IPS-15b (cell line): ENCODE measurements at regions not wholly inside any gene's neighbourhood (a gene's known extent, or its start where the extent isn't known, plus 50 kb on each side); places are given as distances from the start of the nearest gene placed in this dataset.
"Not testable (repeated sequence)": the region's sequence is repeated elsewhere in the genome, so short reads cannot be mapped to it uniquely, and the experiment has no call there.

Experiments used
- H3K27me3 ChIP-seq: one replicate; pipeline ENCODE4 v1.6.1; 2013; ENCODE audit warnings: low read length; ENCODE audit not compliant: control insufficient read depth, insufficient read depth
- H3K36me3 ChIP-seq: one replicate; pipeline ENCODE4 v1.6.1; 2013; ENCODE audit warnings: low read length; ENCODE audit not compliant: control insufficient read depth, insufficient read depth
- H3K4me1 ChIP-seq: one replicate; pipeline ENCODE4 v1.6.1; 2013; ENCODE audit warnings: mild to moderate bottlenecking, low read length; ENCODE audit not compliant: control insufficient read depth, insufficient read depth
- H3K4me3 ChIP-seq: one replicate; pipeline ENCODE4 v1.5.1; 2013; ENCODE audit warnings: low read depth, low read length
- H3K9ac ChIP-seq: one replicate; pipeline ENCODE4 v1.6.1; 2013; ENCODE audit warnings: low read depth, mild to moderate bottlenecking, low read length
- H3K9me3 ChIP-seq: one replicate; pipeline ENCODE4 v1.6.1; 2013; ENCODE audit warnings: mild to moderate bottlenecking, low read length; ENCODE audit not compliant: control insufficient read depth, insufficient read depth

GRCh38 chr10:6788231-6788630 is 208.2 kb upstream of the PRKCQ start:
- peaks cover 17% of the 10 kb centered on the region for H3K4me1 ChIP-seq
- H3K9ac ChIP-seq, result no peak overlapping the region
- peaks cover 26% of the 10 kb centered on the region for H3K36me3 ChIP-seq
- no peaks in the 10 kb centered on the region for H3K9me3 ChIP-seq
- H3K4me3 ChIP-seq, result no peak overlapping the region
- no peaks in the 10 kb centered on the region for H3K27me3 ChIP-seq

GRCh38 chr10:6787718-6788117 is 207.6 kb upstream of the PRKCQ start:
- Histone ChIP-seq H3K36me3 (peaks cover 21% of the 10 kb centered on the region), H3K27me3 (no peaks in the 10 kb centered on the region), H3K4me1 (peaks cover 17% of the 10 kb centered on the region), H3K9me3 (no peaks in the 10 kb centered on the region), H3K4me3 (no peak overlapping the region), H3K9ac (no peak overlapping the region)

GRCh38 chr10:6787091-6787490 is 207.0 kb upstream of the PRKCQ start:
- Histone ChIP-seq H3K4me3 (no peak overlapping the region), H3K36me3 (peaks cover 17% of the 10 kb centered on the region), H3K9me3 (no peaks in the 10 kb centered on the region), H3K27me3 (no peaks in the 10 kb centered on the region), H3K4me1 (peaks cover 17% of the 10 kb centered on the region), H3K9ac (no peak overlapping the region)

- Histone ChIP-seq H3K9me3 (no peaks in the 10 kb centered on the region), H3K4me3 (no peak overlapping the region), H3K36me3 (peaks cover 17% of the 10 kb centered on the region), H3K4me1 (peaks cover 17% of the 10 kb centered on the region), H3K27me3 (no peaks in the 10 kb centered on the region), H3K9ac (no peak overlapping the region)
Measured at GRCh38 chr10:6786579-6787031, 206.5 kb upstream of the PRKCQ start.

GRCh38 chr10:6784429-6784828 is 204.4 kb upstream of the PRKCQ start:
- not testable (repeated sequence) for H3K9me3 ChIP-seq, H3K27me3 ChIP-seq

GRCh38 chr10:6783471-6783870 is 203.4 kb upstream of the PRKCQ start:
- no peak overlapping the region for H3K9ac ChIP-seq
- no peaks in the 10 kb centered on the region for H3K27me3 ChIP-seq
- no peak overlapping the region for H3K4me3 ChIP-seq
- no peaks in the 10 kb centered on the region for H3K36me3 ChIP-seq
- no peaks in the 10 kb centered on the region for H3K9me3 ChIP-seq
- H3K4me1 ChIP-seq, result peaks cover 11% of the 10 kb centered on the region

More at GRCh38 chr10:6784429-6784828, 204.4 kb upstream of the PRKCQ start:
- not testable (repeated sequence) for H3K9ac ChIP-seq, H3K4me3 ChIP-seq, H3K36me3 ChIP-seq
- peaks cover 14% of the 10 kb centered on the region for H3K4me1 ChIP-seq

- Histone ChIP-seq H3K27me3 (no peaks in the 10 kb centered on the region), H3K4me1 (peaks cover 11% of the 10 kb centered on the region), H3K9me3 (no peaks in the 10 kb centered on the region), H3K9ac (no peak overlapping the region), H3K36me3 (no peaks in the 10 kb centered on the region), H3K4me3 (no peak overlapping the region)
Measured at GRCh38 chr10:6782378-6782777, 202.3 kb upstream of the PRKCQ start.

GRCh38 chr10:6781133-6781770 is 201.2 kb upstream of the PRKCQ start:
- Histone ChIP-seq H3K4me3 (no peak overlapping the region), H3K9ac (no peak overlapping the region)

GRCh38 chr10:6780008-6780677 is 200.1 kb upstream of the PRKCQ start:
- H3K4me3 ChIP-seq, result no peak overlapping the region
- H3K4me1 ChIP-seq, result no peaks in the 10 kb centered on the region
- no peak overlapping the region for H3K9ac ChIP-seq
- no peaks in the 10 kb centered on the region for H3K36me3 ChIP-seq
- no peaks in the 10 kb centered on the region for H3K9me3 ChIP-seq
- no peaks in the 10 kb centered on the region for H3K27me3 ChIP-seq

More at GRCh38 chr10:6781133-6781770, 201.2 kb upstream of the PRKCQ start:
- Histone ChIP-seq H3K4me1 (peaks cover 9% of the 10 kb centered on the region), H3K36me3 (no peaks in the 10 kb centered on the region), H3K27me3 (no peaks in the 10 kb centered on the region), H3K9me3 (no peaks in the 10 kb centered on the region)

GRCh38 chr10:6778992-6779701 is 199.1 kb upstream of the PRKCQ start:
- H3K9me3 ChIP-seq, result no peaks in the 10 kb centered on the region
- H3K27me3 ChIP-seq, result no peaks in the 10 kb centered on the region
- no peak overlapping the region for H3K4me3 ChIP-seq
- no peaks in the 10 kb centered on the region for H3K4me1 ChIP-seq
- H3K9ac ChIP-seq, result no peak overlapping the region
- H3K36me3 ChIP-seq, result no peaks in the 10 kb centered on the region

- no peaks in the 10 kb centered on the region for H3K27me3 ChIP-seq
- H3K4me1 ChIP-seq, result no peaks in the 10 kb centered on the region
- H3K36me3 ChIP-seq, result no peaks in the 10 kb centered on the region
- H3K9me3 ChIP-seq, result no peaks in the 10 kb centered on the region
- no peak overlapping the region for H3K4me3 ChIP-seq
- no peak overlapping the region for H3K9ac ChIP-seq
Measured at GRCh38 chr10:6776170-6776569, 196.1 kb upstream of the PRKCQ start.

- Histone ChIP-seq H3K9me3 (no peaks in the 10 kb centered on the region), H3K4me1 (no peaks in the 10 kb centered on the region)
Measured at GRCh38 chr10:6774406-6774805, 194.3 kb upstream of the PRKCQ start.

More at GRCh38 chr10:6774406-6774805, 194.3 kb upstream of the PRKCQ start:
- Histone ChIP-seq H3K4me3 (no peak overlapping the region), H3K27me3 (no peaks in the 10 kb centered on the region), H3K36me3 (no peaks in the 10 kb centered on the region), H3K9ac (no peak overlapping the region)
